ENCODE measurements at regions not wholly inside any gene's neighbourhood (a gene's known extent, or its start where the extent isn't known, plus 50 kb on each side); places are given as distances from the start of the nearest gene placed in this dataset.

DNA sequence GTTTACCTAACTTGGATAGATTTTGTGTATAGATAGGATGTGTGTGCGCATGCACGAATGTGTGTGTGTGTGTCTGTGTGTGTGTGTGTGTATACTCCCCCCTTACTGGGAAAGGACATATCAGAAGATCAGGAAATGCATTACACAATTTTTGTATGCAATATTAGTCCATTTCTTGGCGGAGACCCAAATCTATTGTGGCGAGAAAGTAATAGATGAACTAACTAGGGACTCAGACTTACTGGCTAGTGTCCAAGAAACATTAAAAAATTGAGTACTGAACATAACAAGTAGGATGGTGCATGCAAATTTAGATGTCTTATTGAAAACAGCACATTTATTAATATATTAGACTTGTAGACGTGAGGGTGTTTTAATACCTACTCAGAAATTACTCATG, 1036.5 kb upstream of the FANCL start:
- FAIRE-seq (no peak), DNase-seq (ENCODE audit: insufficient read length, low spot score) (no peak)
- no peak for TF ChIP-seq CTCF (IDR thresholded peaks at IDR 0.05; ENCODE audit: insufficient read depth, missing control alignments)

DNA sequence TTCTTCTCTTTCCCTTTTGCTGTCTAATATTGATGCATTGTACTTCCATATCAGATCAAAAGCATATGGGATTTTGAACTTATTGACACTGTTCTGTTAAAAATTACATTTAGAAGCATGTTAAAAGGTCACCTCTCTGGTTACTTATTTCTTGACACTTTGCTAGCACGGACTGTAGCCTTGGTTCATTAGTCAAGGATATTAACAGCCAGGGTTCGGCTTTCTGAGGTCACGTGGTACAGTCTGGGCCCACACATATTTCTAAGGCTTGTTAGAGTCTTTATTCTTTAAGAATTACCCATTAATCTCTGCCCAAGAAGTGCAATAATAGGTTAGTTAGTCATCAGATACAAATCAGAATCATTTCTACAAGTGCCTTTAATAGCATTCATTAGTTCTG, 1035.8 kb upstream of the FANCL start:
- DNase-seq (ENCODE audit: insufficient read length, low spot score) (no peak), FAIRE-seq (no peak)
- no peak for TF ChIP-seq CTCF (IDR thresholded peaks at IDR 0.05; ENCODE audit: insufficient read depth, missing control alignments)

- peak; percentile 27 for TF ChIP-seq CTCF (IDR thresholded peaks at IDR 0.05; ENCODE audit: insufficient read depth, missing control alignments)
- FAIRE-seq (no peak), DNase-seq (ENCODE audit: insufficient read length, low spot score) (no peak)
Observed at GRCh38 chr2:59276033-59276432, 1034.9 kb upstream of the FANCL start.

- DNase-seq (ENCODE audit: insufficient read length, low spot score) = no peak
- no peak for FAIRE-seq
- TF ChIP-seq CTCF (IDR thresholded peaks at IDR 0.05; ENCODE audit: insufficient read depth, missing control alignments) = no peak
Observed at GRCh38 chr2:59266453-59266852, 1025.3 kb upstream of the FANCL start.

DNA sequence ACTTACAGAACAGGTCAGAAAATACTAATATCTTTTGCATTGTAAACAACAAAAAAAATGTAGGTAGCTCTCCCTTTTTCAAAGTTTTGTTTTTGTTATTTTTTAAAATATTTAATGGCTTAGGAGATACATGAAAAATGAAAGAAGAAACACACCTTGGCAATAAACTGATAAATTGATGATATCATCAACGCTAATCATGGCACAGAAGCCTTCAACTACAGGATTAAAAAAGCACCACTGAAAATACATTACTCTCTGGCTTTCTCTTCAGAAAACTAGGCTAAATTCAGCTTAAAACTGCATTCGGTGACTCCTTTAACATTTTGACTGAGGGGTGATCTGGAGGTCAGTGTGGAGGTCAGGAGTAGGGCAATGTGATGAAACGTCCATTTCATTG, 1018.8 kb upstream of the FANCL start:
- DNase-seq (ENCODE audit: insufficient read length, low spot score) (no peak), FAIRE-seq (no peak)
- TF ChIP-seq CTCF (IDR thresholded peaks at IDR 0.05; ENCODE audit: insufficient read depth, missing control alignments) = no peak

- no peak for FAIRE-seq
- no peak for DNase-seq (ENCODE audit: insufficient read length, low spot score)
- TF ChIP-seq CTCF (IDR thresholded peaks at IDR 0.05; ENCODE audit: insufficient read depth, missing control alignments) = no peak
Observed at GRCh38 chr2:59256290-59256689, 1015.2 kb upstream of the FANCL start.

DNA sequence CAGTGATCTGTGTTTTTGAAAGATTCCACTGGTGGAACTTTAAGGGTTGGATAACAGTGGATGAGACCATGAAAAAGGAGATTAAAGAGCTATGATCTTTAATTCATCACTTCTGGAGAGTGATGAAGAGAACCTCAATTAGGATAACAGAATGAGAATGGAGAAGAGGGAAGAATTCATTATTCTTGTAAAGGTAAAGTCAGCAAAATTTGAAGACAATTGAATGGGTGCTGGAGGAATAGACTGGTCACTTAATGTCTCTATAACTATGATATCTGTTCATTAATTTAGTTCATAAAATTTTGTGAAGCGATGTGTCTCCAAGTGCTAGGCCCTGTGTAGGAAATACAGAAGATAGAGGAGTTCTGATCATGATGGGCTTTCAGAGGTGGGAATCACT, 1013.2 kb upstream of the FANCL start:
- no peak for TF ChIP-seq CTCF (IDR thresholded peaks at IDR 0.05; ENCODE audit: insufficient read depth, missing control alignments)
- no peak for DNase-seq (ENCODE audit: insufficient read length, low spot score)
- no peak for FAIRE-seq
